Smooth muscle cell (in vitro differentiated cells): ENCODE measurements at regions not wholly inside any gene's neighbourhood (a gene's known extent, or its start where the extent isn't known, plus 50 kb on each side); places are given as distances from the start of the nearest gene placed in this dataset.
"Not testable (repeated sequence)": the region's sequence is repeated elsewhere in the genome, so short reads cannot be mapped to it uniquely, and the experiment has no call there.

Experiments
- DNase-seq: peaks from one replicate; lab custom pipeline; 2025; ENCODE audit not compliant: unreplicated experiment; lab: John Stamatoyannopoulos, UW
- H2AFZ ChIP-seq: fragments of 200-600 bp; sonication (generic); 2 replicates; pipeline ENCODE4 v1.6.0; 2016; ENCODE audit warnings: antibody characterized with exemption, low read depth, mild to moderate bottlenecking
- H3F3A ChIP-seq: fragments of 200-600 bp; sonication (generic); 2 replicates; pipeline ENCODE4 v1.6.0; 2017; ENCODE audit warnings: antibody characterized with exemption, low read depth
- H3K27ac ChIP-seq: fragments of 200-600 bp; sonication (generic); 2 replicates; pipeline ENCODE4 v1.5.1; 2016; ENCODE audit warnings: low read depth, mild to moderate bottlenecking
- H3K27me3 ChIP-seq: fragments of 200-600 bp; sonication (generic); 2 replicates; pipeline ENCODE4 v1.6.1; 2016; ENCODE audit warnings: low read depth, mild to moderate bottlenecking
- H3K36me3 ChIP-seq: fragments of 200-600 bp; sonication (generic); 2 replicates; pipeline ENCODE4 v1.5.1; 2016; ENCODE audit warnings: low read depth
- H3K4me1 ChIP-seq: fragments of 200-600 bp; sonication (generic); 2 replicates; pipeline ENCODE4 v1.5.1; 2016; ENCODE audit warnings: low read depth
- H3K4me2 ChIP-seq: fragments of 200-600 bp; sonication (generic); 2 replicates; pipeline ENCODE4 v1.6.0; 2016; ENCODE audit warnings: mild to moderate bottlenecking
- H3K4me3 ChIP-seq: fragments of 200-600 bp; sonication (generic); 2 replicates; pipeline ENCODE4 v1.5.1; 2016; ENCODE audit warnings: mild to moderate bottlenecking
- H3K79me2 ChIP-seq: fragments of 200-600 bp; sonication (generic); 2 replicates; pipeline ENCODE4 v1.6.0; 2016; ENCODE audit warnings: low read depth, mild to moderate bottlenecking
- H3K9ac ChIP-seq: fragments of 200-600 bp; sonication (generic); 2 replicates; pipeline ENCODE4 v1.6.0; 2016; ENCODE audit warnings: low read depth
- H3K9me3 ChIP-seq: fragments of 200-600 bp; sonication (generic); replicated peaks from 2 replicates; pipeline ENCODE4 v1.5.1; 2016; ENCODE audit warnings: low read depth
- H4K20me1 ChIP-seq: fragments of 200-600 bp; sonication (generic); 2 replicates; pipeline ENCODE4 v1.6.0; 2016; ENCODE audit warnings: low read depth
- WGBS: methylation state at CpG from one replicate; pipeline ENCODE4 v1.1.7; 2016; ENCODE audit warnings: low lambda C conversion rate; 5-methylcytosine and 5-hydroxymethylcytosine counted together
- TF ChIP-seq, protein P1 (sequence below): fragments of 200-600 bp; sonication (generic); IDR thresholded peaks from 2 replicates; pipeline ENCODE4 v1.5.1; 2017; ENCODE audit warnings: borderline replicate concordance, mild to moderate bottlenecking, antibody characterized with exemption; ENCODE audit not compliant: insufficient read depth, poor library complexity, severe bottlenecking

- no peak for DNase-seq
- Histone ChIP-seq H3K27ac (no peak overlapping the region), H3K4me2 (no peak overlapping the region), H3K27me3 (no peaks in the 10 kb centered on the region), H3K79me2 (no peaks in the 10 kb centered on the region), H3K4me3 (no peak overlapping the region), H3K36me3 (no peaks in the 10 kb centered on the region), H4K20me1 (no peaks in the 10 kb centered on the region), H2AFZ (no peak overlapping the region), H3K9me3 (no peaks in the 10 kb centered on the region), H3K4me1 (no peaks in the 10 kb centered on the region), H3K9ac (no peak overlapping the region), H3F3A (no peaks in the 10 kb centered on the region)
- TF ChIP-seq, protein P1, sequence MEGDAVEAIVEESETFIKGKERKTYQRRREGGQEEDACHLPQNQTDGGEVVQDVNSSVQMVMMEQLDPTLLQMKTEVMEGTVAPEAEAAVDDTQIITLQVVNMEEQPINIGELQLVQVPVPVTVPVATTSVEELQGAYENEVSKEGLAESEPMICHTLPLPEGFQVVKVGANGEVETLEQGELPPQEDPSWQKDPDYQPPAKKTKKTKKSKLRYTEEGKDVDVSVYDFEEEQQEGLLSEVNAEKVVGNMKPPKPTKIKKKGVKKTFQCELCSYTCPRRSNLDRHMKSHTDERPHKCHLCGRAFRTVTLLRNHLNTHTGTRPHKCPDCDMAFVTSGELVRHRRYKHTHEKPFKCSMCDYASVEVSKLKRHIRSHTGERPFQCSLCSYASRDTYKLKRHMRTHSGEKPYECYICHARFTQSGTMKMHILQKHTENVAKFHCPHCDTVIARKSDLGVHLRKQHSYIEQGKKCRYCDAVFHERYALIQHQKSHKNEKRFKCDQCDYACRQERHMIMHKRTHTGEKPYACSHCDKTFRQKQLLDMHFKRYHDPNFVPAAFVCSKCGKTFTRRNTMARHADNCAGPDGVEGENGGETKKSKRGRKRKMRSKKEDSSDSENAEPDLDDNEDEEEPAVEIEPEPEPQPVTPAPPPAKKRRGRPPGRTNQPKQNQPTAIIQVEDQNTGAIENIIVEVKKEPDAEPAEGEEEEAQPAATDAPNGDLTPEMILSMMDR: no peak
- 85% methylated on average over 12 of the region's 12 CpGs for WGBS
Observed at GRCh38 chr17:68161644-68162428, 86.0 kb upstream of the AMZ2 start.

GRCh38 chr17:68168273-68169164 lies 79.3 kb upstream of the AMZ2 start:
- H3K4me1 ChIP-seq, H3K4me2 ChIP-seq, H3K79me2 ChIP-seq, DNase-seq, H3K27ac ChIP-seq, H3K9ac ChIP-seq, H3K27me3 ChIP-seq, H3K4me3 ChIP-seq, H4K20me1 ChIP-seq, H3F3A ChIP-seq, H3K36me3 ChIP-seq, H2AFZ ChIP-seq, H3K9me3 ChIP-seq: not testable (repeated sequence)
- 81% methylated on average over 9 of the region's 9 CpGs for WGBS

- H3K36me3 ChIP-seq, H3K79me2 ChIP-seq, H3K4me2 ChIP-seq, H3K9ac ChIP-seq, H3K27ac ChIP-seq, DNase-seq, H2AFZ ChIP-seq, H3K27me3 ChIP-seq, H3K4me3 ChIP-seq, H4K20me1 ChIP-seq, H3F3A ChIP-seq, H3K9me3 ChIP-seq, H3K4me1 ChIP-seq: not testable (repeated sequence)
- 98% methylated on average over 42 of the region's 42 CpGs for WGBS
Observed at GRCh38 chr17:68169165-68169821, 78.5 kb upstream of the AMZ2 start.

- Histone ChIP-seq H3K36me3 (no peaks in the 10 kb centered on the region), H3K79me2 (no peaks in the 10 kb centered on the region), H3F3A (no peaks in the 10 kb centered on the region), H3K27me3 (no peaks in the 10 kb centered on the region), H3K4me3 (no peak overlapping the region), H3K9ac (no peak overlapping the region), H3K9me3 (no peaks in the 10 kb centered on the region), H2AFZ (no peak overlapping the region), H3K4me1 (no peaks in the 10 kb centered on the region), H4K20me1 (no peaks in the 10 kb centered on the region), H3K27ac (no peak overlapping the region), H3K4me2 (no peak overlapping the region)
- WGBS: 93% methylated on average over 10 of the region's 10 CpGs
- no peak for DNase-seq
- TF ChIP-seq, protein P1: no peak
Observed at GRCh38 chr17:68169840-68170239, 78.0 kb upstream of the AMZ2 start.
